K562 (cell line): ENCODE measurements at regions not wholly inside any gene's neighbourhood (a gene's known extent, or its start where the extent isn't known, plus 50 kb on each side); places are given as distances from the start of the nearest gene placed in this dataset.

Experiments
- ATAC-seq: fragments of 200-7000 bp; cut with Tn5 transposase; 3 replicates; pipeline ENCODE4 v1.9.1; 2020; ENCODE audit warnings: moderate library complexity
- BruUV-seq: library from RNA; stranded (reverse); fragments of 400-500 nt; replicated peaks from 2 replicates; lab custom pipeline; 2021; lab: Mats Ljungman, UMichigan
- CTCF ChIA-PET: fragments of 300-600 bp; formaldehyde crosslinking; extraction: SDS; loops from one replicate; lab custom pipeline; 2021; ENCODE audit warnings: low intra/inter-chr PET ratio; lab: Yijun Ruan, JAX
- POLR2A ChIA-PET: fragments of 300-600, 350-650 bp; sonication (Branson Sonifier 250); formaldehyde crosslinking; extraction: SDS; loops from one replicate; lab custom pipeline; 2021; ENCODE audit warnings: antibody characterized with exemption, inconsistent platforms; lab: Yijun Ruan, JAX
- DNase-seq, 4 experiments: peaks; one replicate each; pipeline versions ENCODE4 v3.0.0 to v3.0.0-alpha.2; 2011 to 2018; ENCODE audit warnings: low spot score in 3 of 4, mixed read lengths in 3 of 4; ENCODE audit errors: extremely low read depth in 1 of 4
- FAIRE-seq: peaks from 2 replicates; lab custom pipeline; 2011; peaks lifted over from hg19 to GRCh38; lab: Jason Lieb, UNC
- H2AFZ ChIP-seq: 2 replicates; pipeline ENCODE4 v1.6.0; 2011; ENCODE audit warnings: low read depth, low read length, control low read depth, inconsistent platforms
- H3K27ac ChIP-seq: fragments of 200-600 bp; 3 replicates; pipeline ENCODE4 v1.8.0; 2011; ENCODE audit warnings: low read depth, mild to moderate bottlenecking, control low read depth, inconsistent platforms, low read length, moderate library complexity, mixed read lengths; ENCODE audit errors: extremely low read depth
- H3K27me3 ChIP-seq, 2 experiments: fragments of 300-600 bp in 1 of 2; 2 replicates in 1 of 2; 3 replicates in 1 of 2; pipeline versions ENCODE4 v1.6.0 to v1.8.0; 2011; ENCODE audit warnings: inconsistent platforms in 2 of 2, low read length in 2 of 2, mild to moderate bottlenecking in 1 of 2, mixed read lengths in 1 of 2, moderate library complexity in 1 of 2; ENCODE audit not compliant: control insufficient read depth in 2 of 2, insufficient read depth in 2 of 2
- H3K36me3 ChIP-seq: fragments of 300-600 bp; 3 replicates; pipeline ENCODE4 v1.8.0; 2011; ENCODE audit warnings: mild to moderate bottlenecking, low read length, inconsistent platforms; ENCODE audit not compliant: control insufficient read depth, insufficient read depth
- H3K4me1 ChIP-seq, 2 experiments: fragments of 200-600 bp in 1 of 2; replicated peaks in 1 of 2; 2 replicates in 1 of 2; 3 replicates in 1 of 2; pipeline versions ENCODE4 v1.5.1 to v1.8.0; 2011; ENCODE audit warnings: inconsistent platforms in 2 of 2, low read length in 2 of 2, mild to moderate bottlenecking in 1 of 2, mixed read lengths in 1 of 2, moderate library complexity in 1 of 2; ENCODE audit not compliant: control insufficient read depth in 2 of 2, insufficient read depth in 2 of 2
- H3K4me2 ChIP-seq: 2 replicates; pipeline ENCODE4 v1.6.1; 2011; ENCODE audit warnings: low read length, control low read depth, inconsistent platforms, mixed read lengths; ENCODE audit not compliant: insufficient read depth
- H3K4me3 ChIP-seq: fragments of 200-600 bp; sonication (generic), shearing (Covaris generic); 2 replicates; pipeline ENCODE4 v1.5.1; 2016; ENCODE audit warnings: control low read depth, inconsistent platforms
- H3K79me2 ChIP-seq: fragments of 200-600 bp; 3 replicates; pipeline ENCODE4 v1.8.0; 2011; ENCODE audit warnings: low read length, inconsistent platforms; ENCODE audit not compliant: control insufficient read depth, insufficient read depth
- H3K9ac ChIP-seq, 2 experiments: 2 replicates each; pipeline versions ENCODE4 v1.6.0 to v1.6.1; 2011; ENCODE audit warnings: low read depth in 2 of 2, low read length in 2 of 2, control low read depth in 1 of 2, inconsistent platforms in 1 of 2, mild to moderate bottlenecking in 1 of 2, mixed read lengths in 1 of 2; ENCODE audit not compliant: insufficient read depth in 1 of 2
- H3K9me1 ChIP-seq: one replicate; pipeline ENCODE4 v1.6.0; 2011; ENCODE audit warnings: inconsistent platforms, mild to moderate bottlenecking, low read length, moderate library complexity; ENCODE audit not compliant: control insufficient read depth, insufficient read depth
- H3K9me3 ChIP-seq: replicated peaks from 2 replicates; pipeline ENCODE4 v1.5.1; 2011; ENCODE audit warnings: low read depth, low read length, inconsistent platforms; ENCODE audit not compliant: control insufficient read depth, insufficient read depth
- H4K20me1 ChIP-seq: replicated peaks from 2 replicates; pipeline ENCODE4 v1.6.1; 2011; ENCODE audit warnings: low read length, inconsistent platforms, mixed read lengths; ENCODE audit not compliant: control insufficient read depth, insufficient read depth
- FOS ChIP-seq: IDR thresholded peaks from 3 replicates; pipeline ENCODE4 v1.6.1; 2011; ENCODE audit not compliant: insufficient read length; ENCODE audit errors: extremely low read depth
- GATA2 ChIP-seq: sonication (generic); formaldehyde crosslinking; IDR thresholded peaks from 2 replicates; pipeline ENCODE4 v1.4.0; 2020; ENCODE audit warnings: mild to moderate bottlenecking, missing genetic modification reagents
- KLF13 ChIP-seq: fragments of 450-650 bp; IDR thresholded peaks from 2 replicates; pipeline ENCODE4 v1.6.1; 2016; ENCODE audit warnings: missing genetic modification characterization, low read depth, mild to moderate bottlenecking, missing compliant biosample characterization, moderate library complexity, borderline replicate concordance
- MTF1 ChIP-seq: fragments of 250-450 bp; sonication (Bioruptor Pico); IDR thresholded peaks from 2 replicates; pipeline ENCODE4 v1.9.0; 2021; ENCODE audit warnings: moderate library complexity, mild to moderate bottlenecking, inconsistent platforms, borderline replicate concordance
- NEUROD1 ChIP-seq: fragments of 150-350 bp; IDR thresholded peaks from 2 replicates; pipeline ENCODE4 v1.6.1; 2014; ENCODE audit warnings: borderline replicate concordance, low read length, low read depth; ENCODE audit not compliant: partially characterized antibody
- NR3C1 ChIP-seq: sonication (generic); formaldehyde crosslinking; IDR thresholded peaks from 2 replicates; pipeline ENCODE4 v1.8.1; 2022; ENCODE audit warnings: missing genetic modification reagents
- PATZ1 ChIP-seq: fragments of 250-450 bp; sonication (Bioruptor Pico); IDR thresholded peaks from 2 replicates; pipeline ENCODE4 v1.5.0; 2020; ENCODE audit warnings: mild to moderate bottlenecking, borderline replicate concordance
- POLR2AphosphoS2 ChIP-seq: IDR thresholded peaks from 2 replicates; pipeline ENCODE4 v1.6.1; 2012; ENCODE audit warnings: low read length, improper control_type of control experiment
- ZBTB7A ChIP-seq: IDR thresholded peaks from 2 replicates; pipeline ENCODE4 v1.6.1; 2011; ENCODE audit warnings: low read depth, mild to moderate bottlenecking, low read length, moderate library complexity, borderline replicate concordance; ENCODE audit not compliant: control insufficient read depth
- ZNF3 ChIP-seq: fragments of 250-450 bp; sonication (Bioruptor Pico); IDR thresholded peaks from 2 replicates; pipeline ENCODE4 v1.5.0; 2021; ENCODE audit warnings: mild to moderate bottlenecking, moderate library complexity
- ZNF347 ChIP-seq: fragments of 450-650 bp; formaldehyde crosslinking; IDR thresholded peaks from 2 replicates; pipeline ENCODE4 v1.4.0; 2020; ENCODE audit warnings: low read depth, mild to moderate bottlenecking, moderate library complexity
- WGBS: fragments of 100-300 bp; shearing (Covaris generic); methylation state at CpG from one replicate; pipeline ENCODE4 v1.1.6; 2016; ENCODE audit warnings: low coverage, mixed read lengths; ENCODE audit not compliant: insufficient coverage; ENCODE audit errors: missing lambda C conversion rate; 5-methylcytosine and 5-hydroxymethylcytosine counted together
- in situ Hi-C: fragments of 300-500 bp; cut with MboI; formaldehyde crosslinking; loops from 4 replicates; pipeline ENCODE4 v1.15.0; 2018; ENCODE audit warnings: inconsistent platforms, mixed read lengths
- intact Hi-C: fragments of 100-400 bp; cut with micrococcal nuclease; formaldehyde crosslinking; loops from 2 replicates; pipeline ENCODE4 v1.14.2; 2022
- TF ChIP-seq, protein P1 (sequence below): sonication (generic); formaldehyde crosslinking; IDR thresholded peaks from 2 replicates; pipeline ENCODE4 v1.8.0; 2022; ENCODE audit warnings: mild to moderate bottlenecking, missing genetic modification reagents
- TF ChIP-seq, protein P2 (sequence below): fragments of 450-650 bp; formaldehyde crosslinking; IDR thresholded peaks from 2 replicates; pipeline ENCODE4 v1.4.0; 2020; ENCODE audit warnings: mild to moderate bottlenecking, moderate library complexity

DNA sequence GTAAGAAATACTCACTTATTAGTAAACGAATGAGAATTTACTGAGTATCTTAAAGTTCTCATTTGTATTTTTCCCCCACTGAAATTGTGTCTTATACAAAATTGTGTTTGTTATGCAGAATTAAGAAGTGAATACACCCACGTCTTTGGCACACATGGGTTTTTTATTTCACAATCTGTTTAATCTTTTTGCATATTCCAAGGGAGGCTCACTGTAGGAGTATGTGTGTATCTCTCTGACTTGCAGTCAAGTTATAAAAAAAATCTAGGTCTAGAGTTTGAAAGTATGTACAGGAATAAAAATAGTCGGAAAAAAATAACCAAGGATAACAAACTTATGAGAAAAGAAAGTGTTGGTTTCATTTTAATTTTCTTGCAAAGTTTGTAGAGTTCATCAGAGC is 255.2 kb downstream of the PDCD6IP start:
- H3K27me3 ChIP-seq: no peaks in the 10 kb centered on the region
- H3K36me3 ChIP-seq: no peaks in the 10 kb centered on the region
- H3K9ac ChIP-seq: no peak overlapping the region
- H3K9me3 ChIP-seq: no peaks in the 10 kb centered on the region
- H3K27ac ChIP-seq: no peak overlapping the region
- no peak overlapping the region for H2AFZ ChIP-seq
- BruUV-seq: no TSS peak
- no peaks in the 10 kb centered on the region for H3K9me1 ChIP-seq
- DNase-seq: no peak
- no peak for ATAC-seq
- FAIRE-seq: no peak
- peaks cover 0 to 13% of the 10 kb centered on the region in 2 experiments; a peak in 3 of 5 replicates for H3K4me1 ChIP-seq
- no peaks in the 10 kb centered on the region for H3K79me2 ChIP-seq
- H3K4me2 ChIP-seq: no peak overlapping the region
- POLR2A ChIA-PET: interaction anchor here (1.6 kb wide), 1 partner anchor 14 kb away, joined by 14 read pairs; no protein-coding TSS in a partner anchor
- TF ChIP-seq POLR2AphosphoS2 (no peak), KLF13 (tag) (no peak), NR3C1 (CRISPR knock-in tag) (no peak), PATZ1 (no peak), ZNF3 (CRISPR knock-in tag) (no peak), ZBTB7A (no peak), NEUROD1 (no peak), GATA2 (CRISPR knock-in tag) (no peak), MTF1 (CRISPR knock-in tag) (no peak), ZNF347 (CRISPR knock-in tag) (no peak), FOS (no peak)
- TF ChIP-seq, protein P1, sequence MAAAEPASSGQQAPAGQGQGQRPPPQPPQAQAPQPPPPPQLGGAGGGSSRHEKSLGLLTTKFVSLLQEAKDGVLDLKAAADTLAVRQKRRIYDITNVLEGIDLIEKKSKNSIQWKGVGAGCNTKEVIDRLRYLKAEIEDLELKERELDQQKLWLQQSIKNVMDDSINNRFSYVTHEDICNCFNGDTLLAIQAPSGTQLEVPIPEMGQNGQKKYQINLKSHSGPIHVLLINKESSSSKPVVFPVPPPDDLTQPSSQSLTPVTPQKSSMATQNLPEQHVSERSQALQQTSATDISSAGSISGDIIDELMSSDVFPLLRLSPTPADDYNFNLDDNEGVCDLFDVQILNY (CRISPR knock-in tag): no peak
- TF ChIP-seq, protein P2, sequence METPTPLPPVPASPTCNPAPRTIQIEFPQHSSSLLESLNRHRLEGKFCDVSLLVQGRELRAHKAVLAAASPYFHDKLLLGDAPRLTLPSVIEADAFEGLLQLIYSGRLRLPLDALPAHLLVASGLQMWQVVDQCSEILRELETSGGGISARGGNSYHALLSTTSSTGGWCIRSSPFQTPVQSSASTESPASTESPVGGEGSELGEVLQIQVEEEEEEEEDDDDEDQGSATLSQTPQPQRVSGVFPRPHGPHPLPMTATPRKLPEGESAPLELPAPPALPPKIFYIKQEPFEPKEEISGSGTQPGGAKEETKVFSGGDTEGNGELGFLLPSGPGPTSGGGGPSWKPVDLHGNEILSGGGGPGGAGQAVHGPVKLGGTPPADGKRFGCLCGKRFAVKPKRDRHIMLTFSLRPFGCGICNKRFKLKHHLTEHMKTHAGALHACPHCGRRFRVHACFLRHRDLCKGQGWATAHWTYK (CRISPR knock-in tag): no peak
- intact Hi-C loops (no loop called here), in situ Hi-C loops (no loop called here)
- H3K4me3 ChIP-seq: no peak overlapping the region
- CTCF ChIA-PET: no interaction called here
- 12% methylated on average over 3 of the region's 3 CpGs for WGBS
- H4K20me1 ChIP-seq: no peaks in the 10 kb centered on the region
